Mucosa of rectum (tissue), 2 donors: ENCODE measurements at regions not wholly inside any gene's neighbourhood (a gene's known extent, or its start where the extent isn't known, plus 50 kb on each side); places are given as distances from the start of the nearest gene placed in this dataset.
"Not testable (repeated sequence)": the region's sequence is repeated elsewhere in the genome, so short reads cannot be mapped to it uniquely, and the experiment has no call there.

ENCODE experiments used
- H3K27ac ChIP-seq, 2 donors: one replicate each; pipeline ENCODE4 v1.7.0; 2013; ENCODE audit warnings: inconsistent platforms in 2 of 2, low read depth in 2 of 2, low read length in 2 of 2
- H3K27me3 ChIP-seq, 2 donors: one replicate each; pipeline ENCODE4 v1.7.0; 2013; ENCODE audit warnings: low read length in 2 of 2; ENCODE audit not compliant: control insufficient read depth in 2 of 2, insufficient read depth in 2 of 2
- H3K36me3 ChIP-seq, 2 donors: one replicate each; pipeline ENCODE4 v1.7.0; 2013; ENCODE audit warnings: low read length in 2 of 2; ENCODE audit not compliant: control insufficient read depth in 2 of 2, insufficient read depth in 2 of 2
- H3K4me1 ChIP-seq, 2 donors: one replicate each; pipeline ENCODE4 v1.7.0; 2013; ENCODE audit warnings: low read length in 2 of 2, mild to moderate bottlenecking in 1 of 2; ENCODE audit not compliant: control insufficient read depth in 2 of 2, insufficient read depth in 2 of 2
- H3K4me3 ChIP-seq, 2 donors: one replicate each; pipeline ENCODE4 v1.7.0; 2013; ENCODE audit warnings: low read length in 2 of 2
- H3K9ac ChIP-seq, 2 donors: one replicate each; pipeline ENCODE4 v1.7.0; 2013; ENCODE audit warnings: low read length in 2 of 2, low read depth in 1 of 2, mild to moderate bottlenecking in 1 of 2
- H3K9me3 ChIP-seq, 2 donors: one replicate each; pipeline ENCODE4 v1.7.0; 2013; ENCODE audit warnings: low read length in 2 of 2; ENCODE audit not compliant: control insufficient read depth in 2 of 2
- donor health status: healthy.
- donor health status: Normal muscosa, but diverticular disease.

GRCh38 chr1:102821707-102822106 lies 286.6 kb downstream of the COL11A1 start:
- Histone ChIP-seq H3K4me1 (no peaks in the 10 kb centered on the region), H3K9me3 (no peaks in the 10 kb centered on the region), H3K9ac (no peak overlapping the region), H3K27me3 (no peaks in the 10 kb centered on the region), H3K27ac (no peak overlapping the region), H3K4me3 (no peak overlapping the region), H3K36me3 (no peaks in the 10 kb centered on the region)

GRCh38 chr1:102800406-102800805 lies 307.9 kb downstream of the COL11A1 start:
- H3K9ac ChIP-seq = no peak overlapping the region
- no peak overlapping the region for H3K4me3 ChIP-seq
- no peaks in the 10 kb centered on the region for H3K9me3 ChIP-seq
- H3K27ac ChIP-seq = no peak overlapping the region
- no peaks in the 10 kb centered on the region for H3K4me1 ChIP-seq
- no peaks in the 10 kb centered on the region for H3K27me3 ChIP-seq
- no peaks in the 10 kb centered on the region for H3K36me3 ChIP-seq

GRCh38 chr1:102799496-102799895 lies 308.8 kb downstream of the COL11A1 start:
- Histone ChIP-seq H3K4me3 (no peak overlapping the region), H3K36me3 (no peaks in the 10 kb centered on the region), H3K9me3 (no peaks in the 10 kb centered on the region), H3K27me3 (no peaks in the 10 kb centered on the region), H3K27ac (no peak overlapping the region), H3K9ac (no peak overlapping the region), H3K4me1 (no peaks in the 10 kb centered on the region)

GRCh38 chr1:102798718-102799117 lies 309.6 kb downstream of the COL11A1 start:
- Histone ChIP-seq H3K4me1 (no peaks in the 10 kb centered on the region), H3K36me3 (no peaks in the 10 kb centered on the region), H3K27me3 (no peaks in the 10 kb centered on the region), H3K4me3 (no peak overlapping the region), H3K9me3 (no peaks in the 10 kb centered on the region), H3K27ac (no peak overlapping the region), H3K9ac (no peak overlapping the region)

GRCh38 chr1:102796429-102796828 lies 311.9 kb downstream of the COL11A1 start:
- no peaks in the 10 kb centered on the region for H3K36me3 ChIP-seq
- H3K9ac ChIP-seq = no peak overlapping the region
- no peak overlapping the region for H3K4me3 ChIP-seq
- H3K27me3 ChIP-seq = no peaks in the 10 kb centered on the region
- H3K9me3 ChIP-seq = no peaks in the 10 kb centered on the region
- no peak overlapping the region for H3K27ac ChIP-seq
- no peaks in the 10 kb centered on the region for H3K4me1 ChIP-seq

GRCh38 chr1:102790997-102791396 lies 317.3 kb downstream of the COL11A1 start:
- Histone ChIP-seq H3K4me1 (no peaks in the 10 kb centered on the region), H3K9me3 (no peaks in the 10 kb centered on the region), H3K9ac (no peak overlapping the region), H3K27me3 (no peaks in the 10 kb centered on the region), H3K36me3 (no peaks in the 10 kb centered on the region), H3K27ac (no peak overlapping the region), H3K4me3 (no peak overlapping the region)

GRCh38 chr1:102789951-102790350 lies 318.4 kb downstream of the COL11A1 start:
- not testable (repeated sequence) for H3K36me3 ChIP-seq, H3K9me3 ChIP-seq, H3K27me3 ChIP-seq, H3K4me3 ChIP-seq, H3K4me1 ChIP-seq, H3K27ac ChIP-seq, H3K9ac ChIP-seq

GRCh38 chr1:102783487-102783886 lies 324.8 kb downstream of the COL11A1 start:
- no peaks in the 10 kb centered on the region for H3K36me3 ChIP-seq
- H3K27me3 ChIP-seq = no peaks in the 10 kb centered on the region
- H3K4me3 ChIP-seq = no peak overlapping the region

GRCh38 chr1:102782144-102782543 lies 326.2 kb downstream of the COL11A1 start:
- Histone ChIP-seq H3K27ac (no peak overlapping the region), H3K4me1 (no peaks in the 10 kb centered on the region), H3K36me3 (no peaks in the 10 kb centered on the region), H3K9me3 (no peaks in the 10 kb centered on the region), H3K27me3 (no peaks in the 10 kb centered on the region), H3K4me3 (no peak overlapping the region), H3K9ac (no peak overlapping the region)

More at GRCh38 chr1:102783487-102783886, 324.8 kb downstream of the COL11A1 start:
- Histone ChIP-seq H3K9me3 (no peaks in the 10 kb centered on the region), H3K9ac (no peak overlapping the region), H3K27ac (no peak overlapping the region), H3K4me1 (no peaks in the 10 kb centered on the region)

- Histone ChIP-seq H3K4me1 (no peaks in the 10 kb centered on the region), H3K27ac (no peak overlapping the region), H3K27me3 (no peaks in the 10 kb centered on the region), H3K9ac (no peak overlapping the region), H3K36me3 (no peaks in the 10 kb centered on the region), H3K9me3 (no peaks in the 10 kb centered on the region), H3K4me3 (no peak overlapping the region)
Measured at GRCh38 chr1:102776071-102776470, 332.3 kb downstream of the COL11A1 start.

- H3K9ac ChIP-seq = no peak overlapping the region
- no peaks in the 10 kb centered on the region for H3K9me3 ChIP-seq
- no peaks in the 10 kb centered on the region for H3K4me1 ChIP-seq
- H3K36me3 ChIP-seq = no peaks in the 10 kb centered on the region
- no peak overlapping the region for H3K4me3 ChIP-seq
- no peak overlapping the region for H3K27ac ChIP-seq
- H3K27me3 ChIP-seq = no peaks in the 10 kb centered on the region
Measured at GRCh38 chr1:102772831-102773230, 335.5 kb downstream of the COL11A1 start.
